ENCODE measurements at regions not wholly inside any gene's neighbourhood (a gene's known extent, or its start where the extent isn't known, plus 50 kb on each side); places are given as distances from the start of the nearest gene placed in this dataset.

GRCh38 chr3:110974902-110975301, 96.7 kb upstream of the NECTIN3 start:
- H3K9me3 Mint-ChIP-seq = peaks cover 4% of the 10 kb centered on the region
- H3K27ac Mint-ChIP-seq = no peak overlapping the region
- H3K27ac ChIP-seq (ENCODE audit: low read depth, low read length) = no peak overlapping the region

DNA sequence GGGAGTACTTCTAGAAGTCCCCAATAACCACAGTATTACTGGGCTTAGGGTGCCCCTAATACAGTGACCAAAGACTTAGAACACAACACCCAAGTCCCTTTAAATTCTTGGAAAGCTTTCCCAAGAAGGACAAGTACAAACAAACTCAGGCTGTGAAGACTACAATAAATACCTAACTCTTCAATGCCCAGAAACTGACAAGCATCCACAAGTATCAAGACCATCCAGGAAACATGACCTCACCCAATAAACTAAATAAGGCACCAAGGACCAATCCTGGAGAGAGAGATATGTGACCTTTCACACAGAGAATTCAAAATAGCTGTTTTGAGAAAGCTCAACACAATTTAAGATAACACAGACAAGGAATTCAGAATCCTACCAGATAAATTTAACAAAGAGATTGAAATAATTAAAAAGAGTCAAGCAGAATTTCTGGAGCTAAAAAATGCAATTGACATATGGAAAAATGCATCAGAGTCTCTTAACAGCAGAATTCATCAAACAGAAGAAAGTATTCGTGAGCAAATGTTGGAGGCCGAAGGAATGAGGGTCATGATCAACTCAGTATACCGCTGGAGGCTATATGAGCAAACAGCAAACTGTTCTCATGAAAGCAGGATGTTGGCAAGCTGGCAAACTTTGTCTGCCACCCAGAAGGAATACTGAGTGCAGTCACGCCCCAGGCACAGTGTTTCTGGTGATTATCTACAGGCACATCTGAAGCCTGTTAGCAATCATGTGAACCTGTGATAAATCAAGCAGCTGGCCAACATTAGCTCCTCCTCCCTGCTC, 87.0 kb upstream of the NECTIN3 start:
- WGBS, 2 experiments (ENCODE audit: insufficient coverage in 1 of 2, insufficient read length in 1 of 2) = 95 to 100% methylated on average over 3 to 4 of the region's 4 CpGs
- H3K27me3 Mint-ChIP-seq (ENCODE audit: insufficient read depth) = no peaks in the 10 kb centered on the region
- peaks cover 8% of the 10 kb centered on the region for H3K9me3 Mint-ChIP-seq

More at GRCh38 chr3:110974902-110975301, 96.7 kb upstream of the NECTIN3 start:
- Mint-ChIP-seq H3K36me3 (ENCODE audit: low read depth) (no peaks in the 10 kb centered on the region), H3K4me1 (no peaks in the 10 kb centered on the region), H3K4me3 (no peak overlapping the region), H3K27me3 (ENCODE audit: insufficient read depth) (no peaks in the 10 kb centered on the region)
- H3K9ac ChIP-seq (ENCODE audit: extremely low read depth, low read length, poor library complexity, severe bottlenecking) = no peak overlapping the region
- no peak for DNase-seq
- peaks cover 6% of the 10 kb centered on the region for H3K9me3 ChIP-seq (ENCODE audit: control insufficient read depth, low read length)
- no peaks in the 10 kb centered on the region for H3K27me3 ChIP-seq (ENCODE audit: control insufficient read depth, insufficient read depth, low read length, poor library complexity, severe bottlenecking)
- H3K36me3 ChIP-seq (ENCODE audit: control insufficient read depth, insufficient read depth, low read length) = no peaks in the 10 kb centered on the region
- H3K4me1 ChIP-seq (ENCODE audit: control insufficient read depth, insufficient read depth, low read length) = no peaks in the 10 kb centered on the region
- no peak overlapping the region for H3K4me3 ChIP-seq (ENCODE audit: low read length)
- WGBS, 2 experiments (ENCODE audit: insufficient coverage in 1 of 2, insufficient read length in 1 of 2) = 96 to 100% methylated on average over 1 of the region's 2 CpGs
- TF ChIP-seq, protein P1, sequence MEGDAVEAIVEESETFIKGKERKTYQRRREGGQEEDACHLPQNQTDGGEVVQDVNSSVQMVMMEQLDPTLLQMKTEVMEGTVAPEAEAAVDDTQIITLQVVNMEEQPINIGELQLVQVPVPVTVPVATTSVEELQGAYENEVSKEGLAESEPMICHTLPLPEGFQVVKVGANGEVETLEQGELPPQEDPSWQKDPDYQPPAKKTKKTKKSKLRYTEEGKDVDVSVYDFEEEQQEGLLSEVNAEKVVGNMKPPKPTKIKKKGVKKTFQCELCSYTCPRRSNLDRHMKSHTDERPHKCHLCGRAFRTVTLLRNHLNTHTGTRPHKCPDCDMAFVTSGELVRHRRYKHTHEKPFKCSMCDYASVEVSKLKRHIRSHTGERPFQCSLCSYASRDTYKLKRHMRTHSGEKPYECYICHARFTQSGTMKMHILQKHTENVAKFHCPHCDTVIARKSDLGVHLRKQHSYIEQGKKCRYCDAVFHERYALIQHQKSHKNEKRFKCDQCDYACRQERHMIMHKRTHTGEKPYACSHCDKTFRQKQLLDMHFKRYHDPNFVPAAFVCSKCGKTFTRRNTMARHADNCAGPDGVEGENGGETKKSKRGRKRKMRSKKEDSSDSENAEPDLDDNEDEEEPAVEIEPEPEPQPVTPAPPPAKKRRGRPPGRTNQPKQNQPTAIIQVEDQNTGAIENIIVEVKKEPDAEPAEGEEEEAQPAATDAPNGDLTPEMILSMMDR (conservative IDR thresholded peaks at IDR 0.05) = no peak

DNA sequence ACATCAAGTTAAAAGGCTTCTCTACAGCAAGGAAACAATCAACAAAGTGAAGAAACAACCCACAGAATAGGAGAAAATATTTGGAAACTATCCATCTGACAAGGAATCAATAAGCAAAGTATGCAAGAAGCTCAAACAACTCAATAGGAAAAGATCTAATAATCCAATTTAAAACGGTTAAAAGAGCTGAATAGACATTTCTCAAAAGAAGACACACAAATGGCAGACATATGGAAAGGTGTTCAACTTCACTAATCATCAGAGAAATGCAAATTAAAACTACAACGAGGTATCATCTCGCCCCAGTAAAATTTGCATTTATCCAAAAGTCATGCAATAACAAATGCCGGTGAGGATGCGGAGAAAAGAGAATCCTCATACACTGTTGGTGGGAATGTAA, 82.2 kb upstream of the NECTIN3 start:
- H3K27ac ChIP-seq (ENCODE audit: low read depth, low read length) = no peak overlapping the region

More for the DNA sequence above, 87.0 kb upstream of the NECTIN3 start:
- H3K9ac ChIP-seq (ENCODE audit: extremely low read depth, low read length, poor library complexity, severe bottlenecking) = no peak overlapping the region
- no peaks in the 10 kb centered on the region for H3K36me3 Mint-ChIP-seq (ENCODE audit: low read depth)
- no peak overlapping the region for H3K27ac ChIP-seq (ENCODE audit: low read depth, low read length)
- no peak for DNase-seq
- no peaks in the 10 kb centered on the region for H3K36me3 ChIP-seq (ENCODE audit: control insufficient read depth, insufficient read depth, low read length)
- H3K4me1 ChIP-seq (ENCODE audit: control insufficient read depth, insufficient read depth, low read length) = no peaks in the 10 kb centered on the region
- no peak overlapping the region for H3K27ac Mint-ChIP-seq
- H3K4me1 Mint-ChIP-seq = no peaks in the 10 kb centered on the region
- H3K9me3 ChIP-seq (ENCODE audit: control insufficient read depth, low read length) = peaks cover 9% of the 10 kb centered on the region
- H3K4me3 Mint-ChIP-seq = no peak overlapping the region
- H3K27me3 ChIP-seq (ENCODE audit: control insufficient read depth, insufficient read depth, low read length, poor library complexity, severe bottlenecking) = no peaks in the 10 kb centered on the region
- H3K4me3 ChIP-seq (ENCODE audit: low read length) = no peak overlapping the region
- TF ChIP-seq, protein P1 (conservative IDR thresholded peaks at IDR 0.05) = no peak

More for the DNA sequence above, 82.2 kb upstream of the NECTIN3 start:
- H3K27me3 Mint-ChIP-seq (ENCODE audit: insufficient read depth) = no peaks in the 10 kb centered on the region
- H3K36me3 Mint-ChIP-seq (ENCODE audit: low read depth) = no peaks in the 10 kb centered on the region
- no peak for DNase-seq
- H3K4me1 Mint-ChIP-seq = no peaks in the 10 kb centered on the region
- no peak overlapping the region for H3K4me3 ChIP-seq (ENCODE audit: low read length)
- 88 to 90% methylated on average over 2 to 5 of the region's 5 CpGs for WGBS, 2 experiments (ENCODE audit: insufficient coverage in 1 of 2, insufficient read length in 1 of 2)
- peaks cover 11% of the 10 kb centered on the region for H3K9me3 ChIP-seq (ENCODE audit: control insufficient read depth, low read length)
- TF ChIP-seq, protein P1 (conservative IDR thresholded peaks at IDR 0.05) = no peak
- no peaks in the 10 kb centered on the region for H3K27me3 ChIP-seq (ENCODE audit: control insufficient read depth, insufficient read depth, low read length, poor library complexity, severe bottlenecking)
- H3K9me3 Mint-ChIP-seq = peaks cover 5% of the 10 kb centered on the region
- no peaks in the 10 kb centered on the region for H3K4me1 ChIP-seq (ENCODE audit: control insufficient read depth, insufficient read depth, low read length)
- H3K36me3 ChIP-seq (ENCODE audit: control insufficient read depth, insufficient read depth, low read length) = no peaks in the 10 kb centered on the region
- H3K4me3 Mint-ChIP-seq = no peak overlapping the region
- H3K27ac Mint-ChIP-seq = no peak overlapping the region
- no peak overlapping the region for H3K9ac ChIP-seq (ENCODE audit: extremely low read depth, low read length, poor library complexity, severe bottlenecking)

Data from endodermal cell (in vitro differentiated cells).